NCI-H510A treated with DMSO at 0.1 percent for 48 hours (cell line): ENCODE measurements at regions not wholly inside any gene's neighbourhood (a gene's known extent, or its start where the extent isn't known, plus 50 kb on each side); places are given as distances from the start of the nearest gene placed in this dataset.

Source experiments
- DNase-seq: peaks from one replicate; lab custom pipeline; 2025; lab: John Stamatoyannopoulos, UW

GRCh38 chr5:54852007-54852406 is 133.4 kb downstream of the ESM1 start:
- DNase-seq: no peak

GRCh38 chr5:54851449-54851848 is 133.9 kb downstream of the ESM1 start:
- DNase-seq: no peak

- no peak for DNase-seq
Measured at GRCh38 chr5:54848581-54848980, 136.8 kb downstream of the ESM1 start.

- no peak for DNase-seq
Measured at GRCh38 chr5:54845567-54845941, 139.8 kb downstream of the ESM1 start.

GRCh38 chr5:54844905-54845566 is 140.4 kb downstream of the ESM1 start:
- DNase-seq: peak; percentile 10

- no peak for DNase-seq
Measured at GRCh38 chr5:54844266-54844665, 141.1 kb downstream of the ESM1 start.

GRCh38 chr5:54841481-54841880 is 143.9 kb downstream of the ESM1 start:
- no peak for DNase-seq

- no peak for DNase-seq
Measured at GRCh38 chr5:54838843-54839242, 146.6 kb downstream of the ESM1 start.

GRCh38 chr5:54837981-54838380 is 147.4 kb downstream of the ESM1 start:
- DNase-seq: no peak

GRCh38 chr5:54837093-54837492 is 148.3 kb downstream of the ESM1 start:
- no peak for DNase-seq

- DNase-seq: no peak
Measured at GRCh38 chr5:54835647-54836046, 149.7 kb downstream of the ESM1 start.

- no peak for DNase-seq
Measured at GRCh38 chr5:54834121-54834842, 151.1 kb downstream of the ESM1 start.

- DNase-seq: no peak
Measured at GRCh38 chr5:54833590-54833989, 151.8 kb downstream of the ESM1 start.

GRCh38 chr5:54832858-54833257 is 152.5 kb downstream of the ESM1 start:
- no peak for DNase-seq

GRCh38 chr5:54832045-54832444 is 153.3 kb downstream of the ESM1 start:
- no peak for DNase-seq

GRCh38 chr5:54831233-54831632 is 154.2 kb downstream of the ESM1 start:
- no peak for DNase-seq

GRCh38 chr5:54829676-54830535 is 155.5 kb downstream of the ESM1 start:
- DNase-seq: no peak

GRCh38 chr5:54829102-54829501 is 156.3 kb downstream of the ESM1 start:
- DNase-seq: no peak

GRCh38 chr5:54828151-54828550 is 157.2 kb downstream of the ESM1 start:
- no peak for DNase-seq

GRCh38 chr5:54825005-54825404 is 160.4 kb downstream of the ESM1 start:
- no peak for DNase-seq

- DNase-seq: no peak
Measured at GRCh38 chr5:54823006-54823405, 162.4 kb downstream of the ESM1 start.

GRCh38 chr5:54822324-54822687 is 163.1 kb downstream of the ESM1 start:
- no peak for DNase-seq
